Endothelial cell (in vitro differentiated cells): ENCODE measurements at regions not wholly inside any gene's neighbourhood (a gene's known extent, or its start where the extent isn't known, plus 50 kb on each side); places are given as distances from the start of the nearest gene placed in this dataset.

ENCODE experiments used
- DNase-seq: peaks from one replicate; pipeline ENCODE4 v3.0.0; 2021; ENCODE audit warnings: low spot score
- H3K27ac Mint-ChIP-seq: one replicate; pipeline ENCODE4 v1.8.0; 2021; ENCODE audit warnings: mixed read lengths, inconsistent platforms; ENCODE audit not compliant: unreplicated experiment
- H3K27me3 Mint-ChIP-seq: one replicate; pipeline ENCODE4 v1.8.0; 2021; ENCODE audit warnings: mild to moderate bottlenecking, moderate library complexity, mixed read lengths, inconsistent platforms; ENCODE audit not compliant: unreplicated experiment
- H3K36me3 Mint-ChIP-seq: one replicate; pipeline ENCODE4 v1.8.0; 2021; ENCODE audit warnings: mild to moderate bottlenecking, low read depth, mixed read lengths, inconsistent platforms; ENCODE audit not compliant: unreplicated experiment
- H3K4me1 Mint-ChIP-seq: one replicate; pipeline ENCODE4 v1.8.0; 2021; ENCODE audit warnings: mild to moderate bottlenecking, mixed read lengths, inconsistent platforms; ENCODE audit not compliant: unreplicated experiment
- H3K4me3 Mint-ChIP-seq: one replicate; pipeline ENCODE4 v1.8.0; 2021; ENCODE audit warnings: mild to moderate bottlenecking, mixed read lengths, inconsistent platforms; ENCODE audit not compliant: unreplicated experiment
- H3K9me3 Mint-ChIP-seq: one replicate; pipeline ENCODE4 v1.8.0; 2021; ENCODE audit warnings: mixed read lengths, inconsistent platforms; ENCODE audit not compliant: unreplicated experiment
- TF ChIP-seq, protein P1 (sequence below): fragments of 200-600 bp; sonication (generic); IDR thresholded peaks from one replicate; pipeline ENCODE4 v1.5.0; 2021; ENCODE audit warnings: antibody characterized with exemption; ENCODE audit not compliant: unreplicated experiment

DNA sequence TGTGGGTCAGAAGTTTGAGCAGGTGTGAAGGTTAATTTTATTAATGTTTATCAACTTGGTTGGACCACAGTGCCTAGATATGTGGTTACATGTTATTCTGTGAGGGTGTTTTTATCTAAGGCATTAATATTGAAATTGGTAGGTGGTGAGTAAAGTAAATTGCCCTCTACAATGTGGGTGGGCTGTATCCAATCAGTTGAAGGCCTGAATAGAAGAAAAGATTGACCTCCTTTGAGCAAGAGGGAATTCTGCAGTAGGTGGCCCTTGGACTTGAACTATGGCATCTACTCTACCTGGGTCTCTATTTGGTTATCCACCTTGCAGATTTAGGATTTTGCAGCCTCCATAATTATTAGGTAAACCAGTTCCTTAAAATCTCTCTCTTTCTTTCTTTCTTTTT is 356.8 kb upstream of the EEF2KMT start:
- Mint-ChIP-seq H3K27ac (no peak overlapping the region), H3K36me3 (no peaks in the 10 kb centered on the region), H3K4me3 (no peak overlapping the region), H3K27me3 (peaks cover 3% of the 10 kb centered on the region), H3K9me3 (no peaks in the 10 kb centered on the region), H3K4me1 (peaks cover under 1% of the 10 kb centered on the region)
- DNase-seq, result no peak
- TF ChIP-seq, protein P1, sequence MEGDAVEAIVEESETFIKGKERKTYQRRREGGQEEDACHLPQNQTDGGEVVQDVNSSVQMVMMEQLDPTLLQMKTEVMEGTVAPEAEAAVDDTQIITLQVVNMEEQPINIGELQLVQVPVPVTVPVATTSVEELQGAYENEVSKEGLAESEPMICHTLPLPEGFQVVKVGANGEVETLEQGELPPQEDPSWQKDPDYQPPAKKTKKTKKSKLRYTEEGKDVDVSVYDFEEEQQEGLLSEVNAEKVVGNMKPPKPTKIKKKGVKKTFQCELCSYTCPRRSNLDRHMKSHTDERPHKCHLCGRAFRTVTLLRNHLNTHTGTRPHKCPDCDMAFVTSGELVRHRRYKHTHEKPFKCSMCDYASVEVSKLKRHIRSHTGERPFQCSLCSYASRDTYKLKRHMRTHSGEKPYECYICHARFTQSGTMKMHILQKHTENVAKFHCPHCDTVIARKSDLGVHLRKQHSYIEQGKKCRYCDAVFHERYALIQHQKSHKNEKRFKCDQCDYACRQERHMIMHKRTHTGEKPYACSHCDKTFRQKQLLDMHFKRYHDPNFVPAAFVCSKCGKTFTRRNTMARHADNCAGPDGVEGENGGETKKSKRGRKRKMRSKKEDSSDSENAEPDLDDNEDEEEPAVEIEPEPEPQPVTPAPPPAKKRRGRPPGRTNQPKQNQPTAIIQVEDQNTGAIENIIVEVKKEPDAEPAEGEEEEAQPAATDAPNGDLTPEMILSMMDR, result no peak

DNA sequence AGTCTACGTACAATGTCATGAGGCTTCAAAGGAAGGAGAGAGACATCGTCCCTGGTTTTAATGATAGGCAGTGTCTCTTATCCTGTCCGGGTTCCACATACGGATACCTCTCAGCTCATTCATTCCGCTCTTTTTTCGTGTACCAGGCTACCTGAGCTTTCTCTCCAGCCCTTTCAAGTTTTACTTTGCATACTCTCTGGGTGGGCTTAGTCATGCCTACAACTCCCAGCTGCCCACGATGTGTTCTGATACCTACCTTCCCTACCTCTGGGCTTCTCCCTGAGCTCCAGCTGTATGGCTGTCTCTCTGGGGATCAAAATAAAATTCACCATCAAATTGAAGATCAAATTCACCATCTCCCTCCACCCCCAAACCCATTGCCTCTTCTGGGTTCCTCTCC is 354.0 kb upstream of the EEF2KMT start:
- H3K36me3 Mint-ChIP-seq, result no peaks in the 10 kb centered on the region
- H3K27ac Mint-ChIP-seq, result no peak overlapping the region
- H3K27me3 Mint-ChIP-seq, result peaks cover 7% of the 10 kb centered on the region
- H3K9me3 Mint-ChIP-seq, result no peaks in the 10 kb centered on the region
- TF ChIP-seq, protein P1, result no peak
- H3K4me1 Mint-ChIP-seq, result no peaks in the 10 kb centered on the region
- DNase-seq, result no peak
- no peak overlapping the region for H3K4me3 Mint-ChIP-seq

DNA sequence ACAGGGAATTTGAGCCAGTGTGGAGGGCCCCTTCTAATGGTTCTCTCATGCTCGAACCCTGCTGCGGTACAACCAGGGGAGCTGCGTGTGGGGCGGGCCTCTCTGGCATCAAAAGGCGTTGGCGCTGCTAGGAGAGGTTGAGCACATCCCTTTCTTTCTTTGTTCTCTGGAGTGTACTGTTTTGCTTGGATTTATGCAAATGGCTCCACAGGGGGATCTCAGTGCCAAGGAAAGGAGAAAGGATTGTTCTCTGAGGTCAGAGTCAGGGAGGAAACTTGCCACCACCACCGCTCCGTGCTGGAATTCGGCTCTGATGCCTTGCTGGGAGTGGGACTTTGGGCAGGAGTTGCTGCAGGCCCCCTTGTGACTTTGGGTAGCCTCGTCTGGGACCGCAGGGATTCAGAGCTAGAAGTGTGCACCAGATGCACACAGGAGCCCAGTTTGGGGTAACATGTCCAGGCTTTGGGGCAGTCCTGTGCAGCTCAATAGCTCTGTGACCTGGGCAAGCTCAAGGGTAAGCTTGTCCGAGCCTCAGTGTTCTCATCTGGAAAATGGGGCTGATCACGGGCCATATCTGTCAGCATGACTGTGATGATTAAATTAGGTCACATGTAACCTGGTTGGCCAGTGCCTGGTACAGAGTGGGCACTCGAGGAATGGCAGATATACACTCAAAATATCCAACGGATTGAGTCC is 353.0 kb upstream of the EEF2KMT start:
- peaks cover 7% of the 10 kb centered on the region for H3K27me3 Mint-ChIP-seq
- no peak overlapping the region for H3K4me3 Mint-ChIP-seq

DNA sequence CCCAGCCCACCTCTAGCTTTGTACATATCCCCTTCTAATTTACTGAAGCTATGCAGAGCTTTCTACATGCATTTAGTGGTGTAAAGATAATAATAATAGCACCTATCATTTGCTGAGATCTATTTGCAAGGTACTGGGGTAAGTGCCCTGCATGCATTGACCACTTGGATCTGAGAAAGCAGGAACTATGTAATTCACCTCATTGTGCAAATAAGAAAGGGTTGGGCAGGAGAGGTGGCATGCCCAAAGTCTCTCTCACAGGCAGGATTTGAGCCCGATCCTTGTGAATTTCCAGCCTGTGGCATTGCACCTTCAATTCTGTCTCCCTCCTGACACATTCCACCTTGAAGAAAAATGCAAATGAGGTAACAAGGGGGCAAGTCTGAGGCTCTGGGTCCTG is 352.3 kb upstream of the EEF2KMT start:
- Mint-ChIP-seq H3K36me3 (no peaks in the 10 kb centered on the region), H3K27me3 (peaks cover 8% of the 10 kb centered on the region), H3K4me3 (no peak overlapping the region), H3K27ac (no peak overlapping the region), H3K4me1 (no peaks in the 10 kb centered on the region), H3K9me3 (no peaks in the 10 kb centered on the region)
- TF ChIP-seq, protein P1, result no peak
- DNase-seq, result no peak

More for the DNA sequence above, 353.0 kb upstream of the EEF2KMT start:
- Mint-ChIP-seq H3K27ac (no peak overlapping the region), H3K36me3 (no peaks in the 10 kb centered on the region), H3K9me3 (no peaks in the 10 kb centered on the region), H3K4me1 (no peaks in the 10 kb centered on the region)
- TF ChIP-seq, protein P1, result no peak
- no peak for DNase-seq

DNA sequence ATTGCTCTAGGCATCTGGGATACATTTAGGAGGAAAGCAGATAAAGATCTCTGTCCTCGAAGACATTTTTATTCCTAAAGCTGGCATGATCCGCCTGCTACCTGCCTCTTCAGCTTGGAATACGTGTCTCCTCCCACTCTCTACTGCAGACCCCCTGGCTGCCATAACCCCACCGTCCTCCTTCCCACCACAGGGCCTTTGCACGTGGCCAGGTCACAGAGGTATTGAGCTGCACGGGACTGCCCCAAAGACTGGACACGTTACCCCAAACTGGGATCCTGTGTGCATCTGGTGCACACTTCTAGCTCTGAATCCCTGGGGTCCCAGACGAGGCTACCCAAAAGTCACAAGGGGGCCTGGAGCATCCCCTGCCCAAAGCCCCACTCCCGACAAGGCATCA is 351.2 kb upstream of the EEF2KMT start:
- Mint-ChIP-seq H3K4me1 (no peaks in the 10 kb centered on the region), H3K27me3 (peaks cover 10% of the 10 kb centered on the region), H3K27ac (no peak overlapping the region), H3K9me3 (no peaks in the 10 kb centered on the region), H3K4me3 (no peak overlapping the region), H3K36me3 (no peaks in the 10 kb centered on the region)
- DNase-seq, result no peak
- TF ChIP-seq, protein P1, result no peak
